ENCODE measurements at regions not wholly inside any gene's neighbourhood (a gene's known extent, or its start where the extent isn't known, plus 50 kb on each side); places are given as distances from the start of the nearest gene placed in this dataset.

DNA sequence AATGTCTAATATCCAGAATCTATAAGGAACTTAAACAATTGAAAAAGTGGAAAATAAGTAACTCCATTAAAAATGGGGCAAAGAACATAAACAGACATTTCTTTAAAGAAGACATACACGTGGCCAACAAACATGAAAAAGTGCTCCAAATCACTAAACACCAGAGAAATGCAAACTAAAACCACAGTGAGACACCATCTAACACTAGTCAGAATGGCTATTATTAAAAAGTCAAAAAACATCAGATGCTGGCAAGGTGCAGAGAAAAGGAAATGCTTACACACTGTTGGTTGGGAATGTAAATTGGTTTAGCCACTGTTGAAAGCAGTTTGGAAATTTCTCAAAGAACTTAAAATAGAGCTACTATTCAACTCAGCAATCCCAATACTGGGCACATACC, 169.2 kb upstream of the MANEA start:
- no peak for TF ChIP-seq CTCF (IDR thresholded peaks at IDR 0.05)
- TF ChIP-seq IRF1 (CRISPR knock-in tag; IDR thresholded peaks at IDR 0.05) = no peak
- TF ChIP-seq NR3C1 (CRISPR knock-in tag; conservative IDR thresholded peaks at IDR 0.05; ENCODE audit: low read depth) = no peak
- no peak for TF ChIP-seq TCF7 (CRISPR knock-in tag; IDR thresholded peaks at IDR 0.05; ENCODE audit: low read depth)
- no peak for TF ChIP-seq MLX (CRISPR knock-in tag; IDR thresholded peaks at IDR 0.05)
- TF ChIP-seq, protein P1, sequence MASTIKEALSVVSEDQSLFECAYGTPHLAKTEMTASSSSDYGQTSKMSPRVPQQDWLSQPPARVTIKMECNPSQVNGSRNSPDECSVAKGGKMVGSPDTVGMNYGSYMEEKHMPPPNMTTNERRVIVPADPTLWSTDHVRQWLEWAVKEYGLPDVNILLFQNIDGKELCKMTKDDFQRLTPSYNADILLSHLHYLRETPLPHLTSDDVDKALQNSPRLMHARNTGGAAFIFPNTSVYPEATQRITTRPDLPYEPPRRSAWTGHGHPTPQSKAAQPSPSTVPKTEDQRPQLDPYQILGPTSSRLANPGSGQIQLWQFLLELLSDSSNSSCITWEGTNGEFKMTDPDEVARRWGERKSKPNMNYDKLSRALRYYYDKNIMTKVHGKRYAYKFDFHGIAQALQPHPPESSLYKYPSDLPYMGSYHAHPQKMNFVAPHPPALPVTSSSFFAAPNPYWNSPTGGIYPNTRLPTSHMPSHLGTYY (CRISPR knock-in tag; IDR thresholded peaks at IDR 0.05) = no peak
- TF ChIP-seq, protein P2, sequence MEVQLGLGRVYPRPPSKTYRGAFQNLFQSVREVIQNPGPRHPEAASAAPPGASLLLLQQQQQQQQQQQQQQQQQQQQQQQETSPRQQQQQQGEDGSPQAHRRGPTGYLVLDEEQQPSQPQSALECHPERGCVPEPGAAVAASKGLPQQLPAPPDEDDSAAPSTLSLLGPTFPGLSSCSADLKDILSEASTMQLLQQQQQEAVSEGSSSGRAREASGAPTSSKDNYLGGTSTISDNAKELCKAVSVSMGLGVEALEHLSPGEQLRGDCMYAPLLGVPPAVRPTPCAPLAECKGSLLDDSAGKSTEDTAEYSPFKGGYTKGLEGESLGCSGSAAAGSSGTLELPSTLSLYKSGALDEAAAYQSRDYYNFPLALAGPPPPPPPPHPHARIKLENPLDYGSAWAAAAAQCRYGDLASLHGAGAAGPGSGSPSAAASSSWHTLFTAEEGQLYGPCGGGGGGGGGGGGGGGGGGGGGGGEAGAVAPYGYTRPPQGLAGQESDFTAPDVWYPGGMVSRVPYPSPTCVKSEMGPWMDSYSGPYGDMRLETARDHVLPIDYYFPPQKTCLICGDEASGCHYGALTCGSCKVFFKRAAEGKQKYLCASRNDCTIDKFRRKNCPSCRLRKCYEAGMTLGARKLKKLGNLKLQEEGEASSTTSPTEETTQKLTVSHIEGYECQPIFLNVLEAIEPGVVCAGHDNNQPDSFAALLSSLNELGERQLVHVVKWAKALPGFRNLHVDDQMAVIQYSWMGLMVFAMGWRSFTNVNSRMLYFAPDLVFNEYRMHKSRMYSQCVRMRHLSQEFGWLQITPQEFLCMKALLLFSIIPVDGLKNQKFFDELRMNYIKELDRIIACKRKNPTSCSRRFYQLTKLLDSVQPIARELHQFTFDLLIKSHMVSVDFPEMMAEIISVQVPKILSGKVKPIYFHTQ (CRISPR knock-in tag; IDR thresholded peaks at IDR 0.05) = no peak
- no peak for TF ChIP-seq FOXP1 (CRISPR knock-in tag; IDR thresholded peaks at IDR 0.05; ENCODE audit: borderline replicate concordance)
- no peak for TF ChIP-seq USF2 (CRISPR knock-in tag; IDR thresholded peaks at IDR 0.05)
- no peak for TF ChIP-seq CREB1 (CRISPR knock-in tag; IDR thresholded peaks at IDR 0.05)

All from WTC11 (cell line).